Mucosa of gallbladder (tissue), 1 donor: ENCODE measurements at regions not wholly inside any gene's neighbourhood (a gene's known extent, or its start where the extent isn't known, plus 50 kb on each side); places are given as distances from the start of the nearest gene placed in this dataset.

Source experiments
- DNase-seq: peaks from one replicate; pipeline ENCODE4 v3.0.0-alpha.2; 2020; ENCODE audit warnings: low spot score
- donor health status: DM: no; HTN: no; CAD: no.

- no peak for DNase-seq
These were observed 94.3 kb upstream of the TLE3 start for GRCh38 chr15:70192041-70192440.

GRCh38 chr15:70190965-70191364 is 93.2 kb upstream of the TLE3 start:
- no peak for DNase-seq

GRCh38 chr15:70189826-70190695 is 92.3 kb upstream of the TLE3 start:
- no peak for DNase-seq

GRCh38 chr15:70188286-70188685 is 90.6 kb upstream of the TLE3 start:
- DNase-seq, result no peak

- no peak for DNase-seq
These were observed 89.6 kb upstream of the TLE3 start for GRCh38 chr15:70187331-70187730.

- DNase-seq, result no peak
These were observed 88.4 kb upstream of the TLE3 start for GRCh38 chr15:70186152-70186551.

- DNase-seq, result no peak
These were observed 87.6 kb upstream of the TLE3 start for GRCh38 chr15:70185251-70185711.

GRCh38 chr15:70182858-70183695 is 85.4 kb upstream of the TLE3 start:
- DNase-seq, result no peak

GRCh38 chr15:70181626-70182255 is 84.0 kb upstream of the TLE3 start:
- DNase-seq, result no peak

- DNase-seq, result no peak
These were observed 82.6 kb upstream of the TLE3 start for GRCh38 chr15:70180186-70180875.

GRCh38 chr15:70179309-70179892 is 81.7 kb upstream of the TLE3 start:
- DNase-seq, result no peak

- DNase-seq, result no peak
These were observed 80.8 kb upstream of the TLE3 start for GRCh38 chr15:70178335-70179084.

- no peak for DNase-seq
These were observed 75.0 kb upstream of the TLE3 start for GRCh38 chr15:70172566-70173225.

GRCh38 chr15:70172124-70172523 is 74.4 kb upstream of the TLE3 start:
- no peak for DNase-seq

- no peak for DNase-seq
These were observed 73.7 kb upstream of the TLE3 start for GRCh38 chr15:70171256-70171886.

GRCh38 chr15:70170096-70170699 is 72.5 kb upstream of the TLE3 start:
- no peak for DNase-seq

- DNase-seq, result no peak
These were observed 71.4 kb upstream of the TLE3 start for GRCh38 chr15:70169147-70169546.

GRCh38 chr15:70167155-70167554 is 69.4 kb upstream of the TLE3 start:
- DNase-seq, result no peak

GRCh38 chr15:70166506-70167087 is 68.9 kb upstream of the TLE3 start:
- no peak for DNase-seq
